Fibroblast of skin of right biceps (primary cell): ENCODE measurements at regions not wholly inside any gene's neighbourhood (a gene's known extent, or its start where the extent isn't known, plus 50 kb on each side); places are given as distances from the start of the nearest gene placed in this dataset.

ENCODE experiments used
- DNase-seq: peaks from one replicate; pipeline ENCODE4 v3.0.0-alpha.2; 2013

DNA sequence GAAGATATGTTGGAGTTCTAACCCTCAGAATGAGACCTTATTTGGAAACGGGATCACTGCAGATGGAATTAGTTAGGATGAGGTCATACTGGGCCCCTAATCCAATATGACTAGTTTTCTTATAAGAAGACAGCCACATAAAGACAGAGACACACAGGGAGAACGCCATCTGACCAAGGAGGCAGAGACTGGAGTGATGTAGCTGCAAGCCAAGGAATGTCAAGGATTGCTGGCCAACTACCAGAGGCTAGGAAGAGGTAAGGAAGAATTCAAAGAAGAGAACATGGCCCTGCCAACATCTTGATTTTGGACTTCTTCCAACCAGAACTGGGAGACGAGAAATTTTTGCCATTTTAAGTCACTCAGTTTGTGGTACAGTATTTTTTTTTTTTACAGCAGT, 152.8 kb upstream of the DIPK2B start:
- peak; percentile 86 for DNase-seq

DNA sequence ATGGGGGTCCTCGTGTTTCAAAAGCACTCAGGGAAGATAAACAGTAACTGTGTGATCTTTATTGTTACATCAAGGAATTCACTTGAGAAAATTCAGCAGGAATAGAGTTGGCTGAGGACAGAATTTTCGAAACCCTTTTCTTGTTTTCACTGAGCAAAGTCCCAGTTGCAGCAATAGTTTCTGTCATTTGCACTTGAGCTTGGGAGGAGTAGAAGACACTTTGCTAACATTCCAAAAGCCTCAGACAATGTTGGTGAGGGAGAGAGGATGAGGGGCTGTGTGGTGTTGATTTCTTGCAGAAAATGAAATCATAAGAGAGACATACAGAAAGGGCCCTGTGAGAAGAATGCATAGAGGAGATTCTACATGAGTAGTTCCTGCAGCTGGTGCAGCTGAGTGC, 151.9 kb upstream of the DIPK2B start:
- DNase-seq, result peak; percentile 52

DNA sequence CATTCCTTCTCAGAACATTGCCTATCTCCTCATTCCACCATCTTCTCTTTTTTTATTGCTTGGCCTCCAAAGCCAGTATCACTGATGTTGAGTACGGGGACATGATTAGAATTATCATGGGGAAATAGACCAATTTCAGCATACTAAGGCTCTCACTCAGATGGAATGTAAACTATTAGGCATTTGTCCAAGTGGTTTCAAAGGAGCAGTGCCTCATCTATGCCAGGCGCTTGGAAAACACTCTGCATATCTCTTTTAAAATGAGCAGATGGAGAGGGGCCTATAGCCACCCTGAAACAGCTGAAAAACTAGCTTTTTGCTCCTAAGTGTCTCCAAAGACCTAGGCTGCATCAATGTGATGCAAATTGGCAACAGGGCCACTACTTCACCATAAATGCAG, 150.8 kb upstream of the DIPK2B start:
- peak; percentile 90 for DNase-seq

DNA sequence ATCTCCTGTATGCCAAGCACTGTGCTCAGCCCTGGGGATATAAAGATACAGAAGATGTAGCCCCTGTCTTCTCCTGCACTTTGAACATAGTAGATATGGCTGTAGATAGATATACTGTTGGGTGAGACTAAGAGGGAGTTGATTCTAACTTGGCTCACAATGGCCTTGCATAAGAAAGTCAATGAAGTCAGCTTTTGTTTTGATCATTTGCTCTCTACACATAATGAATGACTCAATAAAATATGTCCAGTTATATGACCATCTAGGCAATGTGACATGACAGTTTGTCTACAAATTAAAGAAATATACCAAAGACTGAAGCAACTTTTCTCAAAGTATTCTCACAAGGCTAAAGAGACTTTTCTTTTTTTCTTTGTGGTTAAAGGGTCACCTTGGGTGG, 147.6 kb upstream of the DIPK2B start:
- DNase-seq, result peak; percentile 51

DNA sequence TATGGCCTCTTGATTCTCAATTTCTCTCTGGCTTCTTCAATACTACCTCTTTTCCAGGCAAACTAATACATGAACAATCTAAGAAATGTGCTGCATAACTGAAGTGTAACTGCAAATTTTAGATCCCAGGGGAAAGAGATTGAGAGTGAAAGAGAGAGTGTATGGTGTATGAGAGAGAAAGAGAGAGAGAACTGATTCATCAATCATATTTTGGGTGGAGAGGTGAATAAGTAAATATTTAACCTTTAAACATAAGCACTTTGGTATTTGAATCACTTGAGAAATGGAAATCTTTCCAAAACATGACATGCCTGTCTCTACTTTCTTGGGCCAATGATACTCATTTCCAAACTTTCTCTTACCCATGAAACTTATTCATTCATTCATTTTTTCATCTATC, 147.2 kb upstream of the DIPK2B start:
- DNase-seq, result peak; percentile 88

DNA sequence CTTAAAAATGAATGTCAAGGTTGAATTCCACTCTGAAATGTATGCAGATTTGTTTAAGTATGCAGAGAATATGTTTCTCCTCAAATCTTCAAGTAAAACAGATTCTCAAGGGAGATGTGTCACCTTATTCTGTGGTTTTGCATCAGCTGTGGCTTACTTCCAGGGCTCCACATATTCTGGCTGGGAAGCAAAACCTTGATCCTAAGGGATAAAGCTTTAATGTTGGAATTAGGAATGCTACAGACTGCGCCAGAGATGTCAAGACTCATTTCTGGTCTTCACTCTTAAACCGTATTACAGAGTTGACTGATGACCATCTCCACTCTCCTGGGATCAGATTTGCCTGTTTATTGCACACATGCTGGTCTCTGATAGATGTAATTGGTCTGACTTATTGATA, 143.9 kb upstream of the DIPK2B start:
- peak; percentile 98 for DNase-seq

DNA sequence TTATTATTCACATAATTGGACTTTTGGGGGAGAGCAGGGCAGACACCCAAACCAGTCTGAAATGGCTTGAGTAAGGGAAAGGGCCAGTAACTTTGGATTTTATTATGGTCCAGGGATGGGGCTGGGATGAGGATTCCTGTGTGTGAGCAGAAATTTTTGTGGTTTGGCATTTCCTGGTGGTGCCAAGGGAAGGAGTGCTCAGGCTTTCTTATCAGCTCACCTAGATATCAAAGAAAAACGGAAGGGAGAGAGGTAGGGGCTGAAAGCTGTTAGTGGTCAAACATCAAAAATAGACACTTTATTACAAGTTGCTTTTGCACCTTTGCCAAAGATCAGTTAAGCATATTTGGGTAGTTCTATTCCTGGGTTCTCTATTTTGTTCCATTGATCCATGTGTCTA, 128.5 kb upstream of the DIPK2B start:
- DNase-seq, result no peak

DNA sequence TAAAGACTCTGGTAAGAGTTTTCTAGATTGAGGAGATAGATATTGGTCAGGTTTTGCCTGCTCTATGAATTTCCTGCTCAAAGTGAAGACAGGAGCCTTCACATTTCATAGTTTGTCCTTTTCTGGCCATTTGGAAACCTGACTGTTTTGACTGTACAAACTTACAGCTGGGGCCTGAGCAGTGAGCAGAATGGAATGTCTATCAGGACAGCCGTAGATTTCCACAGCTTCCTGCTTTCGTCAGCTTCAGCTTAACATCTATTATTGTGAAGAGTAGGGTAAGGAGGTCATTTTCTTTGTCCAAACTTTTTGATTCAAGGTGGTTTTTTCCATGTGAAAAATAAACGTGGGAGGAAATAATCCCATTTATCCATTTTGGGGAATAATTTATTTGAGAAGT, 124.3 kb upstream of the DIPK2B start:
- peak; percentile 72 for DNase-seq

DNA sequence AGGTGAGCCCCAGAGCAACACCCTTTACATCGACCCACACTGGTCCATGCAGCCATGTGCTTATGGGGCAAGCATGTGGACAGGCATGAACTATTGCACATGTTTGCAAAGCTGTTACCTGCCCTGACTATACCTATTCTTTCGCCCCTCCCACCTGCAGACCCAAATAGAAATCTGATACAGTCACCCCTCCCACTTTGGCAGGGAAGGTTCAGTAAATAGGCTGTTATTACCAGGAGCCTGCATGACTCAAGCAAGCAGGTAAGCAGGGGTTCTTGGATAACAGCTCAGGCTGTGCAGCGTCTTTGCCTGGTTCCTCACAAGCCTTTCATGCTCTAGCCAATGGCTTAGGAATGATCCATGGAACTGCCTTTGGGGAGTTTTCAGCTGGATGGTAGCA, 122.7 kb upstream of the DIPK2B start:
- DNase-seq, result no peak

DNA sequence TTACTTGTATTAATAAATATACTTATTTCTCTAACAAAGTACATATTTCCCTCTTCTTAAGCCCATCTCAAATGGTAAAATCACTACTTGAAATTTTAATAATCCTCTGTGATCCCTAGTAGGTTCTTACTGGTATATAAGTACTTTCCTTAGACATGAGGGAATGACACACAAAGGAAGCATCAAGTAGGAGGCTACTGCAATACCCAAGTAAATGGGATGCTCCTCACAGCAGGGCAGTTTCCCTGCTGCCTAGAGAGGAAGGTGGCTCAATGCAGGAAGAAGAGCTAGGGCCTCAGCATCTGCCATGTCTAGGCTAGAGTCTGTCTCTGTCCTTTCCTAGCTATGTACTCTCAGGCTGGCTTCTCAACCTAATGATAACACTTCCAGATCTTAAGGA, 122.1 kb upstream of the DIPK2B start:
- DNase-seq, result peak; percentile 65

DNA sequence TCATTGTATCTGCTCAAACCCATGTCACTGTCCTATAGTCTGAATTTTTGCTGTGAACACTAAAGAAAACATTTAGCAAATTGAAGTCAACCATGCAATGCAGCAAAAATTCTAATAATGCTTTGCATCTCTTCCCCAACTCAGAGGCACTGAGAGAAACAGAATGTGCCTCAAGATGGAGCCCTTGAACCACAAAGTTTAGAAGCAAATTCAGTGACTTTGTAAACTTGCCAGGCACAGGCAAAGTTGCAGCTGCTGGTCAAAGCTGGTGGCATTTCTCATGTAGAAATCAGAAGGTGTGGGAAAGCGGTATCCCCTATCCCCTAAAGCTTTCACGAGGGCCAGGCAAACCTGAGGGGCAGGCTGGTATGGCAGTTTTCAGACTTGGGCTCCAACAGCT, 121.7 kb upstream of the DIPK2B start:
- DNase-seq, result peak; percentile 90

DNA sequence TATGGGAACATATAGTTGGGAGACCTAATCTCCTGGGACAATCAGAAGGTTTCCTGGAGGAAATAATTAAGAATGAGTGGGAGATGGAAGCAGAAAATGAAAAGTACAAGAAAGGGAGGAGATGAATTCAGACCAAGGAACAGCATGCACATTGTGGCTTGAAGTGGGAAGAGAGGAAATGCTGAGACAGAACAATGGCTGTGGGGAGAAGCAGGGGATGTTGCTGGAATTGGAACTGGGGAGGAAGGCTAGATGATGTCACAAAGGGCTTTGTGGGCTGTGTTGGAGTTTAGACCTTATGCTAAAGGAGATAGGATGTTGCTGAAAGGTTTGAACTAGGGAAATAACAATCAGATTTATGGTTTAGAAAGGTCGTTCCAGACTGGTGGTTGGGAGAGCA, 119.5 kb upstream of the DIPK2B start:
- DNase-seq, result no peak

DNA sequence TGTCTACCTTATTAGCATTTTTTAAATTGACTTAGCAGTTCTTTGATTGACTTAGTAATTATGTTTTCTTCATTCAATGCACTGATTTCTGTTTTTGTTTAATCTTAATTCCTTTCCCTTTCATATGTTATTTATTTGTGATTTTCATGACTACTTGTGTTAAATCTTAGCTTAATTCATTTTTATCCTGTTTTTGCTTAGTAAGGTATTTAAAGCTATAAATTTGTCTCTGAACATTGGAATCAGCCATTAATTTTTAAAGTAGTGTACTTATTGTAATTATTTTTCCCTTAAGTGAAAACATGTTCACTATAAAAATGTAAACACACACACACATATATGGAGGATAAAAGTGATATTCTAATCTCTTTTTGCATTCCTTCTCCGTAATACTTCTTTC, 109.1 kb upstream of the DIPK2B start:
- no peak for DNase-seq

DNA sequence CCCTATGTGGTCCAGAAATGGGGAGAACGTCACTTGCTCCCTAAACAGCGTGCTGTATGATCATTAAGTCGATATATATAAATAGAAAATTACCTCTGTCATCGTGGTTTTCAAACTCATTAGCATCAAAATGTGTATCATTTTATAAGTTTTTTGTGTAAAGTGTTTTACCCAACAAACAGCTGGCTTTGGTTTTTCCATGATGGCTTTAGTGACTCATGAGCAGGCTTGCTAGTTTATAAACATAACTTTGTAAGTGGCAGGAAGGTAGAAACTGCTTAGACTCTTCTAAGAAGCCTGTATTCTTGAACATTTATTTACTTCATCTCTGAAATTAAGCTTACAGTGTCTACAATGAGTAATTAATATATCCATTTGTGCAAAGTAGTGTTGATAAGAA, 108.4 kb upstream of the DIPK2B start:
- DNase-seq, result peak; percentile 6

DNA sequence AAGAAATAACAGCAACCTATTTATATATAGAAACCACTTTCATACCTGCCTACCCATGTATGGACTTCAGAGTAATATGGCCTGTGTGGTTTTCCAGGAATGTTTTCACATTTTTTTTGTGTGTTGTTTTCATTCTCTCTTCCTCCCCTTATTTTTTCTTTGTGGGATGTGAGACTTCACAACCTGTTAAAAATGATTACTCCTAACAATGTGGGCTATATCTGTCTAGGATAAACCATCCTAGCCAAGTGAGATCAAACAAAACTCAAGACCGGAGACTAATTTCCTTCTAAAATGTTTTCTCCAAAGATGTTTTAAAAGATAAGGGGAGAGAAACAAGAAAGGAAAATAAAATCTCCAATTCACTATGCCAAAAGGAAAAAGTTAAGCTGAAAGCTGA, 106.1 kb upstream of the DIPK2B start:
- DNase-seq, result no peak

DNA sequence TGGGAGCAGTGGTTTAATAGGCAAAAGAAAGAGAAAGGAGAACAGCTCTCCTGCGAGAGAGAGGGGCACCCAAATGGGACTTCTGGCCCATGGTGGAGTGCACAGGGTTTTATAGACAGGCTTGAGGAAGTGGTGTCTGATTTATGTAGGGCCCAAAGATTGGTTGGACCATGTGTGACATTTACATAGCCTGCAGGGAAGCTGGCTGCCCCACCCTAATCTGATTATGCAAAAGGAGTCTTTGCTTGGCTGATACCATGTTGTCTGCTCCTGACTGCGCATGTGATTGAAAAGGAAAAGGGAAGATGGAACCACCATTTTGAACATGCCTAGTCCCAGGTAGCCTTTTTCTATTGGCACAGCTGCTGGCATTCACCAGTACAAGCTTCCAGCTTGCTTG, 100.0 kb upstream of the DIPK2B start:
- DNase-seq, result no peak

DNA sequence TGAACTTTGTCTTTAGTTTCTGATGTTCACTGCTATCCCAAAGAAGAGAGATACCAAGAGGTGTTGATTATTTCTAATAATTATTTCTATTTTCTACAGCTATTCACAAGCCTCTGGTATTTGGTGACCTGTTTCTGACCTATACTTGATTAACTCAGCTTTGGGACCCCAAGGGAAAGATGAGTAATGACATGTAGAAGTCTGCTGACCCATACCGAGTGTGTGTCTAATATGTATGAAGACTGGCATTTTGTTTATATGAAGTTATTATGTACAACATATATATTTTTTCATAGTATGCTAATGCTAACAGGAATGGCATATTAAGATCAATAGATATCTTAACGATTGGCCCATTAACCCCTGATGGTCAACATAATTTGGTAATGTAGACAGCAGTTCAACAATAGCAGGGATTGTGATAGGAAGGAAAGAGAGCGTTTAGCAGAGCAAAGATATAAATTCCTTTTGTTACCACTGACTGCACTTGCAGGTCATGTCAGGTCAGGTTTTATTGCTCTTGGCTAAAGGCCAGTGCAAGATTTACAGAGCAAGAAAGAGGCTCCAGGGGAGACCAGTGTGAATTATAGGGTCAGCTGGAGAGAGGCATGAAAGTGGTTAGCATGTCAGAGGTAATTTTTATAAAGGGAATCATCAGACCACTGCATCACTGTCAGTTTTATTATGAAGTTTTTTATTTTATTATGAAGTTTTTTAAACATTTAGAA, 94.7 kb upstream of the DIPK2B start:
- DNase-seq, result peak; percentile 61

DNA sequence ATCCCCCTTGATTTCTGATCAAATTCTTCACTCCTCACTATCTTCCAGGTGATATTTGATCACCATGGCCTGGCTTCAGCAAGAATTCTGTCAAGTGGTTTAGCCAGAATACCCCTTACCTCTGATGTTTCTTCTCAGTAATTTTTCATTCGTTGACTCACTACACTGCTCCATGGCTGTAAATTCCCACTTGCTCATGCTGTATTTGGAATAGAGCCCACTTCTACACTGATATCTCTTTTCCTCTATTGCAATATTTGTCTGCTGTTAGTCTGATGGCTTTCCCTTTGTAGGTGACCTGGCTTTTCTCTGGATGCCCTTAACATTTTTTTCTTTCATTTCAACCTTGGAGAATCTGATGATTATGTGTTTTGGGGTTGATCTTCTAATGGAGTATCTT, 73.9 kb upstream of the DIPK2B start:
- peak; percentile 20 for DNase-seq

DNA sequence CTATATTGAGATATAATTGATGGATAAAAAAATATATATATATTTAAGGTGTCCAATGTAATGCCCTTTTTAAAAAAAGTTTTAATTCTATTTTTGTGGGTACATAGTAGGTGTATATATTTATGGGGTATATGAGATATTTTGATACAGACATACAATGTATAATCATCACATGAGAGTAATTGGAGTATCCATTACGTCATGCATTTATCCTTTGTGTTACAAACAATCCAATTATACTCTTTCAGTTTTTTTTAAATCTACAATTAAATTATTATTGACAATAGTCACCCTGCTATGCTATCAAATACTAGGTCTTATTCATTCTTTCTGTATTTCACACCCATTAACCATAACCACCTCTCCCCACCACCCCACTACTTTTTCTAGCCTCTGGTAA, 66.3 kb upstream of the DIPK2B start:
- DNase-seq, result no peak

DNA sequence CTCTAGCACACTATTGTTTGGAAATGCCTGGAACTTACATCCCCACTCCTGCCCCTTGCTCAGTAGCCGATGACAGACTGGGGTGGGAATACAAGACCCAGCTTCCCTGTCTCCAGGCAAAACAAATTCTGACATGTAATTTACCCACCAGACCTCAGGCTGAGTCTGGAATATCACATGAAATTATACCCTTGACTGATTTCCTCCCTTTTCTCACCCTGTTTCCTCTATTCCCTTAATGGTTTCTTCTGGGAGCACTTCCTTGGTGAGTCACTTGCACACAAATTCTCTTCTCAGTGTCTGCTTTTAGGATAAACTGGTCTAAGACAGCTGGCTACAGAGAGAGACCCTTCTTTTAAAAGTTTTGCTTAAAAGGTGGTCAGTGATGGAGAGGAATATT, 65.8 kb upstream of the DIPK2B start:
- peak; percentile 11 for DNase-seq

DNA sequence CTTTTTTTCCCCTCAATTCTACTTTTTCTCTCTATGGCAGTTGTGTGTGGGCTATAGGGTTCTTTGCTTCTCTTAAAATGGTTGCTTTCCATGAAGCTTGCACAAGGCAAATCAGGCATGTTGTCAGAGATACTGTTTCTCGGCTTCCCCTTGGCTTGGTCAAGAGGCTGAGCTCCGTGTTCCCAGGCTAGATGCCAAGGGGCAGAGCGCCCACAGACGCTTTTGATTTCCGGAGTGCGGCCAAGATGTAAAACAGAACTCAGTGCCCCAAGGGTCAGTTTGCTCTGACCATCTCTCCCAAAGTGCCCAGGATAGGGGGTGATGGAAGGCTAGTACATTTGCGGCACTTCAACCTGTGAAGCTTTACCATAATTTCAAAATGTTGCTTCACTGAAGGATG, 64.2 kb upstream of the DIPK2B start:
- no peak for DNase-seq

DNA sequence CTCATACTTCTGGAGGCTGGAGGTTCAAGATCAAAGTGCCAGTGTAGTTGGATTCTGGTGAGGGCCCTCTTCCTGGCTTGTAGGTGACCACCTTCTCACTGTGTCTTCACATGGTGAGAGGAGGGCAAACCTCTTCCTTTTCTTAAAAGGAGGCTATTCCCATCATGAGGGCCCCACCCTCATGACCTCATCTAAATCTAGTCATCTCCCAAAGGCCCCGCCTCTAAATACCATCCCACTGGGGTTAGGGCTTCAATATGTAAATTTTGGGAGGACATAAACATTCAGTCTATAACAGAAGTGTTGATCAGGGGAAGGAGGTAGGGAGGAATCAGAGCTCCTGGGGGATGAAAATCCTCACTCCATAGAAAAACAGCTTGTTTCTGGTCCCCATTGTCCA, 60.8 kb upstream of the DIPK2B start:
- DNase-seq, result no peak

DNA sequence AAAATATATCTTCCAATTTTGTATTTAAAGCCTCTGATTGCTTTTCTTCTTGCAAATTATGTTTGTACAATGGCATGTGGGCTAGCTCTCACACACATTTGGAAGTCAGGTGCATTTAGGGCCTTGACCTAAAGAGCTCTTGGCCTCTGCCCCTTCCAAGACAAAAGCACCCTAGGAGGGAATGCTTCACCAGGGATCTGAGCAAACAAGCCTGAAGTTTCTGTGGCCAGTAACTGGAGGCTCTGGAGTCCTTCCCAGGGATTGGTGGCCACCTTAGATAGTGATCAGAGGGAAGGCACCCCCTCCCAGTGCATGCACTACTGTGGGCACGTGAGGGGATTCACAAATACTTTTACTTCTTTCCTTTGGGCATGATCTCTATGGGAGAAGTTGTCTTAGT, 60.3 kb upstream of the DIPK2B start:
- DNase-seq, result no peak

DNA sequence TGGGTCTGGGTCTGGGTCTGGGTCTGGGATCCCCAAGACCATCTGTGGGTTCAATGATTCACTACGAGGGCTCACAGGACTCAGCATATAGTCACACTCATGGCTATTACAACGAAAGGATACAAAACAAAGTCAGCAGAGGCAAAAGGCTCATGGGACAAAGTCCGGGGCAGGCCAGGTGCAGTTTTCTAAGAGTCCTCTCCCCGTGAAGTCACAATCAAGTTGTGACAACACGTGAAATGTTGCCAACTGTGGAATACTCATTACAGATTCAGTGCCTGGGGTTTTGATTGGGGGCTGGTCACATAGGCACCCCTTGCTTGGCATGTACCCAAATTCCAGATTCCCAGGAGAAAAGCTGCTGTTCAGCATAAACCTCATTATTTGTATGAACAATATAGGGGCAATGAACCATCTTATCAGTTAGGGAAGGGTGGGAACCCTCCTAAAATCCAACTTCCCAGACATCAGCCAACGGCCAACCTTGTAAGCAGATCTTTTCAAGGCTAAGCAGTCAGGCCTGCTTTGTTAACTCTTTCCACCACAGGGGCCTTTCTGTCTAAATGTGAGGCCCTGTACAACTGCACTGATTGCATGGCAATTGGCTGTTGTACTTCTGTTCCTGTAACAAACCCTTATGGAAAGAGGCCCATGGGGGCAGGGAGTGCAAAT, 58.2 kb upstream of the DIPK2B start:
- DNase-seq, result no peak
